RWPE1 (cell line): ENCODE measurements at regions not wholly inside any gene's neighbourhood (a gene's known extent, or its start where the extent isn't known, plus 50 kb on each side); places are given as distances from the start of the nearest gene placed in this dataset.
"Not testable (repeated sequence)": the region's sequence is repeated elsewhere in the genome, so short reads cannot be mapped to it uniquely, and the experiment has no call there.

Experiments used
- CTCF ChIA-PET: fragments of 350-600 bp; sonication (Branson Sonifier 250); formaldehyde crosslinking; extraction: SDS; loops from one replicate; lab custom pipeline; 2021; lab: Yijun Ruan, JAX
- POLR2A ChIA-PET: fragments of 400-600 bp; formaldehyde crosslinking; extraction: SDS; loops from one replicate; lab custom pipeline; 2020; ENCODE audit warnings: antibody characterized with exemption; ENCODE audit not compliant: low non-redundant PET; lab: Yijun Ruan, JAX
- DNase-seq: peaks from one replicate; pipeline ENCODE4 v3.0.0; 2012; ENCODE audit warnings: low spot score
- H3K27ac ChIP-seq: fragments of 450-650 bp; 2 replicates; pipeline ENCODE4 v1.5.1; 2017
- CTCF ChIP-seq: fragments of 450-650 bp; conservative IDR thresholded peaks from 2 replicates; pipeline ENCODE4 v1.5.1; 2017; ENCODE audit warnings: low read depth, mild to moderate bottlenecking

- DNase-seq = peak; percentile 87
- CTCF ChIA-PET = interaction anchor here (0.6 to 1.2 kb wide), 6 partner anchors 9 to 1464 kb away, joined by 3 to 5 read pairs (median 4); no protein-coding TSS in a partner anchor
- H3K27ac ChIP-seq = no peak overlapping the region
- POLR2A ChIA-PET = no interaction called here
- TF ChIP-seq CTCF = no peak
These were observed 53.3 kb downstream of the OLFML3 start for GRCh38 chr1:114032271-114033215.

GRCh38 chr1:114033216-114033706, 54.0 kb downstream of the OLFML3 start:
- ChIA-PET CTCF (interaction anchor here (0.6 to 1.2 kb wide), 7 partner anchors 9 to 1465 kb away, joined by 3 to 5 read pairs (median 4); no protein-coding TSS in a partner anchor), POLR2A (no interaction called here)
- peak; percentile 51 for DNase-seq
- peak; percentile 30; the same call in 1 of the 2 replicates for TF ChIP-seq CTCF
- no peak overlapping the region for H3K27ac ChIP-seq

- H3K27ac ChIP-seq = no peak overlapping the region
- CTCF ChIA-PET = interaction anchor here (0.5 kb wide), 1 partner anchor 145 kb away, joined by 3 read pairs; no protein-coding TSS in a partner anchor
- POLR2A ChIA-PET = no interaction called here
- TF ChIP-seq CTCF = no peak
- no peak for DNase-seq
These were observed 54.7 kb downstream of the OLFML3 start for GRCh38 chr1:114033961-114034360.

- no peak overlapping the region for H3K27ac ChIP-seq
- ChIA-PET POLR2A (no interaction called here), CTCF (interaction anchor here (0.6 kb wide), 2 partner anchors 970 to 1247 kb away, joined by 4 read pairs; no protein-coding TSS in a partner anchor)
- no peak for TF ChIP-seq CTCF
- DNase-seq = no peak
These were observed 55.5 kb downstream of the OLFML3 start for GRCh38 chr1:114034567-114035303.

GRCh38 chr1:114035304-114035700, 56.0 kb downstream of the OLFML3 start:
- ChIA-PET CTCF (interaction anchor here (0.6 kb wide), 2 partner anchors 969 to 1247 kb away, joined by 4 read pairs; no protein-coding TSS in a partner anchor), POLR2A (no interaction called here)

GRCh38 chr1:114036841-114037630, 57.8 kb downstream of the OLFML3 start:
- H3K27ac ChIP-seq, DNase-seq, CTCF ChIA-PET, POLR2A ChIA-PET: not testable (repeated sequence)

More at GRCh38 chr1:114035304-114035700, 56.0 kb downstream of the OLFML3 start:
- H3K27ac ChIP-seq = no peak overlapping the region
- no peak for TF ChIP-seq CTCF
- no peak for DNase-seq
